ENCODE measurements at regions not wholly inside any gene's neighbourhood (a gene's known extent, or its start where the extent isn't known, plus 50 kb on each side); places are given as distances from the start of the nearest gene placed in this dataset.

- Histone ChIP-seq H2BK5ac (ENCODE audit: insufficient read length, low read length) (no peak overlapping the region), H3K79me1 (ENCODE audit: insufficient read depth, low read depth, low read length, poor library complexity, severe bottlenecking) (no peaks in the 10 kb centered on the region), H2BK120ac (ENCODE audit: low read depth, low read length, poor library complexity, severe bottlenecking) (no peak overlapping the region), H3K27ac (ENCODE audit: insufficient read length, low read depth, low read length) (no peak overlapping the region), H2BK20ac (ENCODE audit: low read depth, low read length, poor library complexity, severe bottlenecking) (no peak overlapping the region), H3K9me3 (ENCODE audit: control insufficient read depth, low read depth, low read length) (peaks cover 5% of the 10 kb centered on the region), H2AFZ (ENCODE audit: low read length) (no peak overlapping the region), H3K4ac (ENCODE audit: low read depth, low read length) (no peak overlapping the region), H2AK5ac (ENCODE audit: insufficient read length, low read length) (no peak overlapping the region), H4K91ac (ENCODE audit: insufficient read length, low read depth, low read length) (no peak overlapping the region), H2BK12ac (ENCODE audit: insufficient read length, low read depth, low read length) (no peak overlapping the region), H3K56ac (ENCODE audit: insufficient read length, low read depth, low read length) (no peak overlapping the region), H2BK15ac (ENCODE audit: low read depth, low read length) (no peak overlapping the region), H3K23me2 (ENCODE audit: insufficient read length, low read depth, low read length, poor library complexity, severe bottlenecking) (no peaks in the 10 kb centered on the region), H4K5ac (ENCODE audit: insufficient read length, low read depth, low read length) (no peak overlapping the region), H4K8ac (replicated peaks; ENCODE audit: insufficient read length, low read depth, low read length) (no peak overlapping the region), H4K20me1 (ENCODE audit: control insufficient read depth, insufficient read depth, insufficient read length) (no peaks in the 10 kb centered on the region), H3T11ph (ENCODE audit: low read length) (no peak overlapping the region), H3K23ac (ENCODE audit: insufficient read length, low read depth, low read length) (no peak overlapping the region), H3K27me3 (ENCODE audit: insufficient read depth, low read length) (no peaks in the 10 kb centered on the region; the same call in 1 of the 2 replicates), H3K9ac (ENCODE audit: extremely low read depth, insufficient read length, low read length) (no peak overlapping the region), H3K4me1 (ENCODE audit: insufficient read depth, low read length) (no peaks in the 10 kb centered on the region), H3K79me2 (ENCODE audit: insufficient read depth, low read length) (no peaks in the 10 kb centered on the region), H3K14ac (ENCODE audit: insufficient read depth, low read length) (no peak overlapping the region), H3K4me2 (ENCODE audit: insufficient read depth, insufficient read length, low read length) (no peak overlapping the region), H3K18ac (ENCODE audit: insufficient read length, low read depth, low read length) (no peak overlapping the region)
- H3K27ac Mint-ChIP-seq = no peak overlapping the region
- WGBS (ENCODE audit: extremely low coverage, insufficient read length, low lambda C conversion rate) = no CpG with 5 or more reads among the region's 8 CpGs
- H3K4me1 Mint-ChIP-seq = no peaks in the 10 kb centered on the region
- no peak overlapping the region for H3K4me3 Mint-ChIP-seq
- H3K9me3 Mint-ChIP-seq = peaks cover 13 to 16% of the 10 kb centered on the region in 2 experiments; a peak in 4 of 5 replicates
- DNase-seq = no peak
- peaks cover 3 to 20% (median 8%) of the 10 kb centered on the region in 3 experiments; a peak in 6 of 7 replicates for H3K36me3 Mint-ChIP-seq (ENCODE audit: insufficient read depth in 1 of 3, low read depth in 3 of 3)
- H3K27me3 Mint-ChIP-seq (ENCODE audit: low read depth) = peaks cover 2% of the 10 kb centered on the region
- no peak for TF ChIP-seq CTCF (conservative IDR thresholded peaks at IDR 0.05)
Observed at GRCh38 chr10:2380218-2380617, 642.9 kb upstream of the ADARB2 start.
